ENCODE measurements at regions not wholly inside any gene's neighbourhood (a gene's known extent, or its start where the extent isn't known, plus 50 kb on each side); places are given as distances from the start of the nearest gene placed in this dataset.

DNA sequence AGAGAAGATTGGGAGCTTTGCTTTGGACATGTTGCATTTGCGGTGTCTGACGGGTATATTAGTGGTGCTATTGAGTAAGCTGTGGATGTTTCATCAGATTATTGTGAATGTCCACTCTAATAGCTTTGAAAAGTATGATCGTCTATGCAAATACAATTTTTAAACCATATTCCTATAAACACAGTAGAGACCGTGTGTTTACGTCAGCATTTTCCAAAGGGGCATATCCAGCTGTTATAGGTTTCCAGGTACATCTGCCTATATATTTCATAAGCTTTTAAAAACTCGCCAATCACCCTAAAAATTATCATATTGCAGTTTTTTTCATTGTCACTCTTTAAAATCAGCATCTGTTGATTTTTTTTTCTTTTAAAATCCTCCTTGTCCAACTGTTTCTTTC, 91.7 kb downstream of the NKX2-1 start:
- Histone ChIP-seq H2AFZ (ENCODE audit: low read depth, low read length) (no peak overlapping the region), H3K27ac (ENCODE audit: insufficient read depth, low read depth, low read length) (no peak overlapping the region), H3K4me3 (replicated peaks in 1 of 3; ENCODE audit: insufficient read depth in 1 of 3, low read depth in 1 of 3, low read length in 3 of 3) (no peak overlapping the region), H3K4me2 (ENCODE audit: insufficient read depth, low read length) (no peak overlapping the region), H3K9me1 (replicated peaks; ENCODE audit: control insufficient read depth, extremely low read depth, insufficient read depth, low read length) (no peaks in the 10 kb centered on the region), H4K20me1 (replicated peaks; ENCODE audit: control insufficient read depth, extremely low read depth, insufficient read depth, low read length) (no peaks in the 10 kb centered on the region), H3K36me3 (ENCODE audit: control insufficient read depth in 2 of 2, extremely low read depth in 1 of 2, insufficient read depth in 2 of 2, low read length in 2 of 2) (no peaks in the 10 kb centered on the region), H3K79me2 (ENCODE audit: control insufficient read depth, insufficient read depth, low read length) (no peaks in the 10 kb centered on the region), H3K9ac (replicated peaks; ENCODE audit: extremely low read depth, insufficient read depth, low read length) (no peak overlapping the region), H3K9me3 (replicated peaks; ENCODE audit: control insufficient read depth, insufficient read depth, low read length) (no peaks in the 10 kb centered on the region), H3K4me1 (ENCODE audit: control insufficient read depth, extremely low read depth, insufficient read depth, low read length) (no peaks in the 10 kb centered on the region), H3K27me3 (ENCODE audit: control insufficient read depth in 2 of 2, insufficient read depth in 2 of 2, low read length in 2 of 2) (no peaks in the 10 kb centered on the region)
- dilution Hi-C loops (cut with MboI; ENCODE audit: extremely low pct_ligation_motif_present, low sequenced_read_pairs) (no loop called here), intact Hi-C loops (cut with micrococcal nuclease) (no loop called here)
- no peak for FAIRE-seq
- no peak for TF ChIP-seq JUN (IDR thresholded peaks at IDR 0.05; ENCODE audit: borderline replicate concordance, insufficient read depth, insufficient read length, low read depth)
- no peak for TF ChIP-seq FOS (IDR thresholded peaks at IDR 0.05; ENCODE audit: borderline replicate concordance, insufficient read depth, low read length)
- TF ChIP-seq GATA2 (IDR thresholded peaks at IDR 0.05; ENCODE audit: insufficient read depth, insufficient read length, low read depth, low read length), result no peak
- no peak for TF ChIP-seq EZH2 (IDR thresholded peaks at IDR 0.05; ENCODE audit: borderline replicate concordance, low read depth, low read length, severe bottlenecking)
- TF ChIP-seq CTCF (IDR thresholded peaks at IDR 0.05; ENCODE audit: extremely low read depth in 1 of 2, insufficient read depth in 1 of 2, low read depth in 1 of 2, low read length in 2 of 2), result no peak
- no peak for TF ChIP-seq POLR2A (IDR thresholded peaks at IDR 0.05; ENCODE audit: low read depth, low read length)
- TF ChIP-seq MYC (IDR thresholded peaks at IDR 0.05; ENCODE audit: low read depth, low read length), result no peak
- TF ChIP-seq POLR2AphosphoS5 (IDR thresholded peaks at IDR 0.05; ENCODE audit: insufficient read depth, low read depth, low read length), result no peak
- TF ChIP-seq, protein P1, sequence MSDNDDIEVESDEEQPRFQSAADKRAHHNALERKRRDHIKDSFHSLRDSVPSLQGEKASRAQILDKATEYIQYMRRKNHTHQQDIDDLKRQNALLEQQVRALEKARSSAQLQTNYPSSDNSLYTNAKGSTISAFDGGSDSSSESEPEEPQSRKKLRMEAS (IDR thresholded peaks at IDR 0.05; ENCODE audit: insufficient read depth, insufficient read length), result no peak
- POLR2A ChIA-PET, result no interaction called here
- no TSS peak for BruUV-seq (replicated peaks)
- CTCF ChIA-PET, result no interaction called here
- DNase-seq (ENCODE audit: low read depth, low spot score), result no peak

Data from endothelial cell of umbilical vein (primary cell).